Panc1 (cell line): ENCODE measurements at regions not wholly inside any gene's neighbourhood (a gene's known extent, or its start where the extent isn't known, plus 50 kb on each side); places are given as distances from the start of the nearest gene placed in this dataset.

Experiments
- ATAC-seq: fragments of 200-7000 bp; cut with Tn5 transposase; 2 replicates; pipeline ENCODE4 v1.9.1; 2020; ENCODE audit warnings: mild to moderate bottlenecking, moderate library complexity
- BruUV-seq: library from RNA; stranded (reverse); fragments of 400-500 nt; replicated peaks from 2 replicates; lab custom pipeline; 2021; lab: Mats Ljungman, UMichigan
- CTCF ChIA-PET: fragments of 300-600 bp; sonication (Branson Sonifier 250); formaldehyde crosslinking; loops from one replicate; lab custom pipeline; 2022; ENCODE audit warnings: antibody characterized with exemption; lab: Charles Lee
- POLR2A ChIA-PET: fragments of 300-600 bp; sonication (Branson Sonifier 250); formaldehyde crosslinking; loops from one replicate; lab custom pipeline; 2022; ENCODE audit warnings: antibody characterized with exemption; lab: Charles Lee
- DNase-seq: peaks from one replicate; pipeline ENCODE4 v3.0.0-alpha.2; 2010; ENCODE audit warnings: low read depth, low spot score
- H3K27ac ChIP-seq: 2 replicates; pipeline ENCODE4 v1.5.1; 2011; ENCODE audit warnings: mild to moderate bottlenecking, low read length, inconsistent platforms
- H3K27me3 ChIP-seq: fragments of 200-500 bp; sonication (Bioruptor generic); 2 replicates; pipeline ENCODE4 v1.6.0; 2014; ENCODE audit warnings: low read length, inconsistent platforms; ENCODE audit not compliant: control insufficient read depth, insufficient read depth
- H3K36me3 ChIP-seq: fragments of 200-500 bp; sonication (Bioruptor generic); 2 replicates; pipeline ENCODE4 v1.5.1; 2014; ENCODE audit warnings: inconsistent platforms, mild to moderate bottlenecking, low read length, moderate library complexity; ENCODE audit not compliant: control insufficient read depth, insufficient read depth
- H3K4me1 ChIP-seq: 2 replicates; pipeline ENCODE4 v1.5.1; 2011; ENCODE audit warnings: inconsistent platforms, mild to moderate bottlenecking, low read length, moderate library complexity; ENCODE audit not compliant: control insufficient read depth, insufficient read depth
- H3K4me3 ChIP-seq, 2 experiments: 2 replicates each; pipeline ENCODE4 v1.5.1; 2011 to 2012; ENCODE audit warnings: low read depth in 2 of 2, low read length in 2 of 2, mild to moderate bottlenecking in 2 of 2, inconsistent platforms in 1 of 2, moderate library complexity in 1 of 2
- H3K9me3 ChIP-seq: fragments of 200-500 bp; sonication (Bioruptor generic); 2 replicates; pipeline ENCODE4 v1.5.1; 2014; ENCODE audit warnings: low read depth, mild to moderate bottlenecking, inconsistent platforms, low read length, moderate library complexity; ENCODE audit not compliant: control insufficient read depth, insufficient read depth
- CTCF ChIP-seq: fragments of 450-650 bp; IDR thresholded peaks from 2 replicates; pipeline ENCODE4 v1.5.1; 2017; ENCODE audit warnings: mild to moderate bottlenecking
- POLR2AphosphoS5 ChIP-seq: IDR thresholded peaks from 2 replicates; pipeline ENCODE4 v1.6.1; 2012; ENCODE audit warnings: mild to moderate bottlenecking, low read depth, low read length, moderate library complexity
- REST ChIP-seq, 2 experiments: IDR thresholded peaks; 2 replicates each; pipeline ENCODE4 v1.6.1; 2011 to 2012; ENCODE audit warnings: low read depth in 2 of 2, control low read depth in 1 of 2, low read length in 1 of 2, mild to moderate bottlenecking in 1 of 2, moderate library complexity in 1 of 2; ENCODE audit not compliant: insufficient read depth in 1 of 2
- SIN3A ChIP-seq: IDR thresholded peaks from 2 replicates; pipeline ENCODE4 v1.6.1; 2012; ENCODE audit warnings: low read depth, mild to moderate bottlenecking, low read length, moderate library complexity, borderline replicate concordance; ENCODE audit not compliant: insufficient read depth
- TCF7L2 ChIP-seq: IDR thresholded peaks from 2 replicates; pipeline ENCODE4 v1.6.1; 2011; ENCODE audit warnings: mild to moderate bottlenecking, low read depth, low read length, inconsistent platforms
- in situ Hi-C: cut with HindIII; loops from 2 replicates; pipeline ENCODE4 v1.10.0; 2016; ENCODE audit warnings: low sequenced_read_pairs, low pct_unique_long_range_greater_than_20kb
- intact Hi-C: fragments of 100-400 bp; cut with micrococcal nuclease; formaldehyde crosslinking; loops from one replicate; pipeline ENCODE4 v1.10.0; 2022; ENCODE audit not compliant: unreplicated experiment

- no peak for DNase-seq
Measured at GRCh38 chr21:36627242-36627641, 71.7 kb upstream of the SIM2 start.

GRCh38 chr21:36628106-36628505, 70.8 kb upstream of the SIM2 start:
- Histone ChIP-seq H3K36me3 (no peaks in the 10 kb centered on the region), H3K4me3 (no peak overlapping the region), H3K27ac (no peak overlapping the region), H3K9me3 (no peaks in the 10 kb centered on the region), H3K4me1 (no peaks in the 10 kb centered on the region), H3K27me3 (no peaks in the 10 kb centered on the region)
- no peak for ATAC-seq
- BruUV-seq, result no TSS peak
- TF ChIP-seq CTCF, result no peak
- TF ChIP-seq SIN3A, result no peak
- TF ChIP-seq REST (IDR thresholded peaks at IDR 0.05; ENCODE audit: insufficient read depth in 1 of 2, low read depth in 2 of 2, low read length in 1 of 2), result no peak
- TF ChIP-seq TCF7L2, result no peak
- no peak for TF ChIP-seq POLR2AphosphoS5
- intact Hi-C loops (no loop called here), in situ Hi-C loops (no loop called here)
- CTCF ChIA-PET, result no interaction called here
- DNase-seq, result no peak
- POLR2A ChIA-PET, result no interaction called here

More at GRCh38 chr21:36627242-36627641, 71.7 kb upstream of the SIM2 start:
- in situ Hi-C loops, result no loop called here
- H3K4me3 ChIP-seq, result no peak overlapping the region
- no peak for ATAC-seq
- no peaks in the 10 kb centered on the region for H3K27me3 ChIP-seq
- H3K27ac ChIP-seq, result no peak overlapping the region
- H3K36me3 ChIP-seq, result no peaks in the 10 kb centered on the region
- intact Hi-C loops, result no loop called here
- TF ChIP-seq POLR2AphosphoS5 (no peak), TCF7L2 (no peak), REST (IDR thresholded peaks at IDR 0.05; ENCODE audit: insufficient read depth in 1 of 2, low read depth in 2 of 2, low read length in 1 of 2) (no peak), CTCF (no peak), SIN3A (no peak)
- H3K4me1 ChIP-seq, result no peaks in the 10 kb centered on the region
- CTCF ChIA-PET, result no interaction called here
- no peaks in the 10 kb centered on the region for H3K9me3 ChIP-seq
- no TSS peak for BruUV-seq
- POLR2A ChIA-PET, result no interaction called here
